HT1080 (cell line): ENCODE measurements at regions not wholly inside any gene's neighbourhood (a gene's known extent, or its start where the extent isn't known, plus 50 kb on each side); places are given as distances from the start of the nearest gene placed in this dataset.
A peak's percentile ranks its signal among the peaks of the same experiment; 100 is the strongest.

Experiments used
- DNase-seq: peaks from one replicate; pipeline ENCODE4 v3.0.0-alpha.2; 2015; ENCODE audit warnings: low read depth

GRCh38 chr6:14798996-14799588, 446.8 kb upstream of the JARID2 start:
- no peak for DNase-seq

DNA sequence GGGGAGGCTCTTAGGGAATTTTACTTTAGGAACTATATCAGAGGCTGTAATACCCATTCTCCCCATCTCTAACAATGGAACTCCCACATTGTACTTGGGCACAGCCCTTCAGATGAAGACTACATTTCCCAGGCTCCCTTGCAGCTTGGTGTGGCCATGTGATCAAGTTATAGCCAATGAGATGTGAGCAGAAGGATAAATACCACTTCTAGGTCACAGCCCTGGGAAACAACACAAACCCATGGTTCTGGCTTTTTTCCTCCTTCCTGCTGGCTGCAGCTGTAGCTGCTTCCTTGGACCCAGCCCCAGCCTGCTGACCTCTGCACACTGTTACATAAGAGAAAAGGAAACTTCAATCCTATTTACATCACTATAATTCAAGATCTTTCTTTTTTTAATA, 445.9 kb upstream of the JARID2 start:
- peak; percentile 84 for DNase-seq

GRCh38 chr6:14802514-14803160, 443.2 kb upstream of the JARID2 start:
- DNase-seq, result no peak

GRCh38 chr6:14804001-14804784, 441.7 kb upstream of the JARID2 start:
- no peak for DNase-seq

DNA sequence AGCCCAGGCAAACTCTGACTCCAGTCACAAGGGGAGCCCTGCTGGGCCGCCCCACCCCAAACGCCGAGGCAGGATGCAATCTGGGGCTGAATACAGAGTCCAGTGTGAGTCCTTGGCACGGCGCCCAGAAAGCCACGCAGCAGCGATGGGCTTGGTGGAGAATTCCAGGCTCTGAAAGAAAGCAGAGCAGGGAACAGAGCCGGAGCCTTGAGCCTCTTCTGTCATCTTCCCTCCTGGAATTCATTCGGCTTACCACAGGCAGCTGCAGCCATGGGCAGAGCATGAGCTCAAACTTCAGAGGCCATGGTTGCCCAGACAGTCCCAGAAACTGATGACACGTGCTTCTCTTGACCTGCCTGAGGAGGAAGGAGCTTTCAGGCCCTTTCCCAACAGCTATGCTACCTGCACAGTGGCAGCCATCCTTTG, 441.1 kb upstream of the JARID2 start:
- DNase-seq, result peak; percentile 38

- DNase-seq, result no peak
Observed at GRCh38 chr6:14806101-14806500, 439.8 kb upstream of the JARID2 start.

GRCh38 chr6:14807130-14807529, 438.7 kb upstream of the JARID2 start:
- DNase-seq, result no peak

GRCh38 chr6:14807971-14808370, 437.9 kb upstream of the JARID2 start:
- no peak for DNase-seq

- no peak for DNase-seq
Observed at GRCh38 chr6:14810021-14810420, 435.8 kb upstream of the JARID2 start.

GRCh38 chr6:14811775-14812428, 434.0 kb upstream of the JARID2 start:
- no peak for DNase-seq

DNA sequence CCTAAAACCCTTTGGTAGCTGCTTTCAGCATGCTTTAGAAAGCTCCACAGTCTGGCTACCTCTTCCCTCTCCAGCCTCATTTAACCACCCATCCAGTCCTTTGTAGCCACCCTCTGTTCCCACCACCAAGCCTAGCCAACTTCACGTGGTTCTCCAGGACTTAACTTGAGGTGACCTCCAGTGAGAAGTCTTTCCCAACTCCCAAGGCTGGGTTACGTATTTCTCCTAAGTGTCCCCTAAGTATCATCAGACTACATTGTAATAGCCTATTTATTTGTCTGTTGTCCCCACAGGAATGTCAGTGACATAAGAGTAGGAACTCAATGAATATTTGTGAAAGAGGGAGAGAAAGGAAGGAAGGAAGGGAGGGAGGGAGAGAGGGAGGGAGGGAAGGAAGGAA, 431.9 kb upstream of the JARID2 start:
- no peak for DNase-seq

DNA sequence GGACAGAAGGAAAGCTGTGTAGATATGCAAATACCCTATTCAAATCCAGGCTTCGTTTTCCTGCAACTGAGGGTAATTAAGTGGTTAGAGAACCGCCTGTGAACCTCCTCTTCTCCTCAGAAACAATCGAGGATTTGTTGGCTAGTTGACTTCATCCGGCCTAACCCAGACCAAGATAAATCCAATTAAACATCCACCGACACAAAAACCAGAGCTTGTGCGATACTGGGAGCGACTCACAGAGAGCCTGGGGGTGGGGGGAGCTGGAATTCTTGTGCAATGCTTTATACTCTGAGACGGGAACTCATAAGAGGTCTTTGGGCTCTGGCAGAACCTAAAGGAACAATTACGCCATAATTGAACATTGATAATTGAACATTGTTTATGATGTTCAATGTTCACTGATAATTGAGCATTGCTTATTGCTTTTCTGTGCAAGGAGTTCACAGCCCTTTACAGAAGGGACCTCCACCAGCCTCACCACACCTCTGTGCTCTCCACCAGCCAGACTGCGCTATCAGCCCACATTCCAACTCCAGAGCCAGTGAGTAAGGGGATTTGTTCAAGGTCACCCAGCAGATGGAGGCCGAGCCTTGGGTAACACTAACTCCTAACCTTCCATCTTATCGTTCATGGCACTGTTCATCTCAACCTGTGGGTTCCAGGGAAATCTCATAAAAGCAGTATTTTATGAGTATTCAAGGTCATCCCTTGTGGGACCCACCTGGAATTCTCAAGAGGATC, 429.6 kb upstream of the JARID2 start:
- no peak for DNase-seq

DNA sequence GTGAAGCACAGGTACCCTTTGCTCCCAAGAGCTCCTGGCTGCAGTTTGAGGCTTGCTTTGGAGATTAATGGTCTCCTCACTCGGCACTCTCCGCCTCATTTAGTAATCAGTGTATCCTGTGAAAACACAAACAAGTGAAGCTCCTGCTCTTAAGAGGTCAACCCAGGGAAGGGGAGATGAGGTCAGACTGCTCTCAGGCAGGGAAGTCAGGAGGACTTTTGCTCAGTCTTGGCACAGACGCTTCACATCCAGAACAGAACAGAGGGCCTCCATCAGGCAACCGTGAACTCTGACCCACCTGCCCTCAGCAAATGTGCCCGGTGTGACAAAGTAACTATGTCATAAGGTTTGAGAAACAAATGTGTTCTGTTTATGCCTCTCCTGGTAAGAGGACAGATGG, 428.8 kb upstream of the JARID2 start:
- no peak for DNase-seq

- DNase-seq, result no peak
Observed at GRCh38 chr6:14818422-14818884, 427.4 kb upstream of the JARID2 start.

GRCh38 chr6:14819001-14819400, 426.9 kb upstream of the JARID2 start:
- DNase-seq, result no peak

GRCh38 chr6:14819840-14820420, 425.9 kb upstream of the JARID2 start:
- no peak for DNase-seq

DNA sequence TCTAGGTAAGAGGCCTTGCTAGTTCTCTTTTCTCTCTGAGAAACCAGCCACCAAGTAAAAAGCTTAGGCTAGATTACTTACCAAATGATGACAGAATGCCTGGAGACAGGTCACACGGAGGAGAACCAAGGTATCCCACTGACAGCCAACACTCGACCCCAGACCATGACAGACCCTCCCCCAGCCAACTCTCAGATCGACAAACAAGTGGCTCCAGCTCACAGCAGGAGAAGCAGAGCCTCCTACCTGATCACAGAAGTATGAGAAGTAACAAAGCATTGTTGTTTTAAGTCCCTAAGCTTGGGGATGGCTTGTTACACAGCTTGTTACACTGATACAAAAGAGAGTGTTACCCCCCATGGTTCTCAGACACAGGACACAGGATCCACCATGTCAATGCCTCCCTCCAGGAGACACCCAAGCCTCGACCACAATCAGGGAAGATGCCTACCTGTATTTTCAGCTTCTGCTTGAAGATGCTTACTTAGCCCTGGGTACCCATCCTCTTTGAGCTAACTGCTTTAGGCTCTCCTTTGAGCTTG, 423.8 kb upstream of the JARID2 start:
- no peak for DNase-seq

DNA sequence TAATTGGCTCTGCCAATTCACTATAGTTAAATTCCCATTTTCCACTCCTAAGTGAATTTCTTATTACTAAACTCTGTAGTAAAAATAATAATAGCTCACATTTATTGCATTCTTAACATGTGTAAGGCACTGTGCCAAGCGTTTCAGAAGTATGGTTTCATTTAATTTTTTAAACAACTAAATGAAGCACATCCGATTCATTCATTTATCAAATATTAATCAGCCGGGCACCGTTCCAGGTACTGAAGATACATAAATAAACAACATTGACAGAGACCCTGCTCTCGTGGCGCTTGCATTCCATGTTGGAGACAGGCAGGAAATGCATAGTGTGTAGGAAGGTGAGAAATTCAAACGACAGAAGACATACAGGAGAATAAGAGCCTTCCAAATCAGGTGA, 423.2 kb upstream of the JARID2 start:
- no peak for DNase-seq

DNA sequence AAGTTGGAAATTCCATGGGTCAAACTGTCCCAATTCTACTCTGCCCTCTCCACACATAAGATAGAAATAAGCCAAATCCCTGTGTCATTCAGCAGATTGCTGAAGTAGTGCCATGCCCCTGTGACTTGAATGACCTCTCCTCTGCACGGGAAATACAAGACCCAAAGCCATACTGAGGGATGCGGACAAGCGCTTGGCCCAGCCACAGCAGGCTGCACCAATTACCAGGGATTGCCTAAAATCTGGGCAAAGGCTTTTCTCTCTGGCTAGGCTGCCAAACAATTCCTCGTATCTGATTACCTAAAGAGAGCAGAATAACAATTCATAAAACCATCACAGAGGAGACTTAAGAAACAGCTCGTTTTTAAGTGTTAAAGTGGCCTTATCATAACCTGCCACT, 421.8 kb upstream of the JARID2 start:
- DNase-seq, result no peak

DNA sequence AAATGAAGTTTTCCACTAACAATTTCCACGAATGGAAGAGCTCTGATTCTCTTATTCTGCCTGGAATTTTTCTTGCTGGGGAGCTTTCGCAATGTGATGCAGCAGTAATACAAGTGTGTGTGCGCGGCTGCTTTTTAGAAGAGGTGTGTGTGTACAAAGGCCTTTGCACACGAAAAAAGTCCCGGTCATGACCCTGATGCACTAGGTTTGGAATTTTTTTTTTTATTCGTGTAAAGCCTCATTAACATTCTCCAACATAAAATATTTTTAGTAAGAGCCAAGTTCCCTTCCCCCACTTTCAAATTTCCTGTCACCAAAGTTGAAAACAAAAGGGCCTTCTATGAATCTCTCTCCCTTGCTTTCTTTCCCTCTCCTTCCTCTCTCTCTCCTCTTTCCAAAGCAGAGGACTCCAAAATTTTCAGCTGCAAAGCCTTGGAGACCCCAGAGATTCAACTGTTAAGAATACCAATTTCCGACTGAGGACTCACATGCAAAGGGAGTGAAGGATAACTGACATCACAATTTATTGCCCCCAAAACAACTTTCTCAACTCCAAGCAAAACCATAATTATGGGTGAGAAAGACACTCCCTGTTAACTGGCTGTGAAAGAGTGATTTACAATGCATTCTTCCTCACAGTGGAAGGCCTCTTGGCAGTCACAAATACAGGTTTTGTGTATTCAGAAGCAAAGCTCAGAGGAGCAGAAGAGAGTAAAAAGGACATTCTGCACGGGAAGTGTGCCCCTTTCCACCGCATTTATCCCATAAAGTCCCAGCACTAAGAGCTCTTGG, 421.2 kb upstream of the JARID2 start:
- DNase-seq, result no peak
